HCT116 (cell line): ENCODE measurements at regions not wholly inside any gene's neighbourhood (a gene's known extent, or its start where the extent isn't known, plus 50 kb on each side); places are given as distances from the start of the nearest gene placed in this dataset.

Experiments used
- ATAC-seq: fragments of 200-7000 bp; cut with Tn5 transposase; 2 replicates; pipeline ENCODE4 v1.9.1; 2020; ENCODE audit warnings: mild to moderate bottlenecking, moderate library complexity
- BruUV-seq: library from RNA; stranded (reverse); fragments of 400-500 nt; replicated peaks from 2 replicates; lab custom pipeline; 2021; lab: Mats Ljungman, UMichigan
- CTCF ChIA-PET: fragments of 300-600 bp; sonication (Branson Sonifier 250); formaldehyde crosslinking; loops from one replicate; lab custom pipeline; 2021; ENCODE audit warnings: antibody characterized with exemption; lab: Charles Lee
- POLR2A ChIA-PET: fragments of 300-600, 350-600 bp; sonication (Branson Sonifier 250); formaldehyde crosslinking; loops from one replicate; lab custom pipeline; 2021; ENCODE audit warnings: antibody characterized with exemption; lab: Charles Lee
- RAD21 ChIA-PET, 2 experiments: fragments of 300-600 bp; sonication (Branson Sonifier 250); formaldehyde crosslinking; loops; one replicate each; lab custom pipeline; 2023; ENCODE audit warnings: low total read pairs in 2 of 2; ENCODE audit not compliant: uncharacterized antibody in 2 of 2, unreplicated experiment in 2 of 2, low non-redundant PET in 1 of 2; lab: Charles Lee
- DNase-seq: peaks from one replicate; pipeline ENCODE4 v3.0.0-alpha.2; 2010; ENCODE audit warnings: low read depth, low spot score
- H2AFZ ChIP-seq: fragments of 200-600 bp; shearing (Covaris generic), sonication (generic); 2 replicates; pipeline ENCODE4 v1.6.1; 2017; ENCODE audit warnings: low read depth, mixed run types, mixed read lengths, antibody characterized with exemption, low read length; ENCODE audit not compliant: poor library complexity, severe bottlenecking
- H3K27ac ChIP-seq: 2 replicates; pipeline ENCODE4 v1.5.1; 2012; ENCODE audit warnings: low read depth, low read length
- H3K27me3 ChIP-seq: fragments of 200-600 bp; sonication (generic); 2 replicates; pipeline ENCODE4 v1.6.1; 2016; ENCODE audit warnings: mixed run types, low read length, mixed read lengths; ENCODE audit not compliant: insufficient read depth
- H3K36me3 ChIP-seq, 2 experiments: fragments of 200-500 bp in 1 of 2; fragments of 200-600 bp in 1 of 2; sonication (Bioruptor generic) in 1 of 2; sonication (generic) in 1 of 2; 2 replicates each; pipeline versions ENCODE4 v1.5.1 to v1.6.1; 2014 to 2016; ENCODE audit warnings: low read length in 2 of 2, inconsistent platforms in 1 of 2, mixed read lengths in 1 of 2, mixed run types in 1 of 2; ENCODE audit not compliant: insufficient read depth in 2 of 2, control insufficient read depth in 1 of 2
- H3K4me1 ChIP-seq, 2 experiments: fragments of 200-600 bp in 1 of 2; sonication (generic) in 1 of 2; 2 replicates each; pipeline versions ENCODE4 v1.5.1 to v1.6.1; 2012 to 2017; ENCODE audit warnings: low read length in 2 of 2, inconsistent platforms in 1 of 2, mild to moderate bottlenecking in 1 of 2, mixed read lengths in 1 of 2, mixed run types in 1 of 2, moderate library complexity in 1 of 2; ENCODE audit not compliant: insufficient read depth in 2 of 2, control insufficient read depth in 1 of 2
- H3K4me2 ChIP-seq: fragments of 200-600 bp; sonication (generic); 2 replicates; pipeline ENCODE4 v1.6.1; 2017; ENCODE audit warnings: mixed run types, low read length, mixed read lengths
- H3K4me3 ChIP-seq, 2 experiments: fragments of 200-600 bp in 1 of 2; sonication (generic) in 1 of 2; replicated peaks in 1 of 2; 2 replicates each; pipeline ENCODE4 v1.5.1; 2011 to 2016; ENCODE audit warnings: low read length in 2 of 2, control low read depth in 1 of 2, low read depth in 1 of 2, mild to moderate bottlenecking in 1 of 2, mixed read lengths in 1 of 2, mixed run types in 1 of 2
- H3K79me2 ChIP-seq: fragments of 200-600 bp; sonication (generic); 2 replicates; pipeline ENCODE4 v1.6.1; 2017; ENCODE audit warnings: mild to moderate bottlenecking, mixed run types, low read length, moderate library complexity, mixed read lengths; ENCODE audit not compliant: insufficient read depth
- H3K9ac ChIP-seq: fragments of 200-600 bp; sonication (generic); 2 replicates; pipeline ENCODE4 v1.6.1; 2016; ENCODE audit warnings: low read length, mixed read lengths
- H3K9me2 ChIP-seq: fragments of 200-600 bp; sonication (generic), shearing (Covaris generic); 2 replicates; pipeline ENCODE4 v1.6.1; 2017; ENCODE audit warnings: mixed run types, mild to moderate bottlenecking, moderate library complexity; ENCODE audit not compliant: insufficient read depth
- H3K9me3 ChIP-seq, 2 experiments: fragments of 200-500 bp in 1 of 2; fragments of 200-600 bp in 1 of 2; sonication (Bioruptor generic) in 1 of 2; sonication (generic) in 1 of 2; 2 replicates each; pipeline ENCODE4 v1.6.1; 2014 to 2017; ENCODE audit warnings: low read length in 2 of 2, mixed read lengths in 2 of 2, inconsistent platforms in 1 of 2, low read depth in 1 of 2, mild to moderate bottlenecking in 1 of 2, mixed run types in 1 of 2, moderate library complexity in 1 of 2; ENCODE audit not compliant: control insufficient read depth in 1 of 2, insufficient read depth in 1 of 2
- H4K20me1 ChIP-seq: fragments of 200-600 bp; sonication (generic), shearing (Covaris generic); 2 replicates; pipeline ENCODE4 v1.6.1; 2017; ENCODE audit warnings: mixed run types, mild to moderate bottlenecking, moderate library complexity; ENCODE audit not compliant: insufficient read depth
- ELF1 ChIP-seq: IDR thresholded peaks from 2 replicates; pipeline ENCODE4 v1.6.1; 2012; ENCODE audit warnings: low read depth, borderline replicate concordance
- EZH2 ChIP-seq: fragments of 200-600 bp; sonication (generic); IDR thresholded peaks from 2 replicates; pipeline ENCODE4 v1.6.1; 2017; ENCODE audit warnings: antibody characterized with exemption, mixed run types
- EZH2phosphoT487 ChIP-seq: fragments of 200-600 bp; IDR thresholded peaks from 2 replicates; pipeline ENCODE4 v1.6.1; 2018; ENCODE audit warnings: antibody characterized with exemption, borderline replicate concordance
- FOSL1 ChIP-seq: IDR thresholded peaks from 2 replicates; pipeline ENCODE4 v1.6.1; 2012; ENCODE audit warnings: low read depth
- TCF7L2 ChIP-seq: IDR thresholded peaks from 2 replicates; pipeline ENCODE4 v1.7.0; 2011; ENCODE audit warnings: borderline replicate concordance, inconsistent platforms; ENCODE audit not compliant: insufficient read depth, insufficient read length; ENCODE audit errors: extremely low read depth
- YY1 ChIP-seq: IDR thresholded peaks from 2 replicates; pipeline ENCODE4 v1.6.1; 2011; ENCODE audit warnings: low read length, low read depth, moderate library complexity, mild to moderate bottlenecking; ENCODE audit not compliant: insufficient replicate concordance; ENCODE audit errors: extremely low read depth
- ZBTB33 ChIP-seq: IDR thresholded peaks from 2 replicates; pipeline ENCODE4 v1.6.1; 2011; ENCODE audit warnings: mild to moderate bottlenecking, low read length, moderate library complexity; ENCODE audit not compliant: insufficient replicate concordance; ENCODE audit errors: extremely low read depth
- ZFX ChIP-seq: fragments of 450-650 bp; IDR thresholded peaks from 2 replicates; pipeline ENCODE4 v1.6.1; 2017
- ZNF274 ChIP-seq: fragments of 200-500 bp; sonication (Bioruptor generic); IDR thresholded peaks from 2 replicates; pipeline ENCODE4 v1.6.1; 2014; ENCODE audit warnings: mild to moderate bottlenecking, low read depth, low read length, inconsistent platforms
- intact Hi-C: fragments of 100-400 bp; cut with micrococcal nuclease; formaldehyde crosslinking; loops from 2 replicates; pipeline ENCODE4 v1.10.0; 2022
- TF ChIP-seq, protein P1 (sequence below), 3 experiments: fragments of 200-600 bp in 1 of 3; sonication (generic) in 1 of 3; IDR thresholded peaks in 2 of 3; conservative IDR thresholded peaks in 1 of 3; 2 replicates each; pipeline ENCODE4 v1.5.1; 2012 to 2017; ENCODE audit warnings: low read depth in 2 of 3, low read length in 2 of 3, antibody characterized with exemption in 1 of 3, borderline replicate concordance in 1 of 3, control low read depth in 1 of 3, mild to moderate bottlenecking in 1 of 3, mixed read lengths in 1 of 3, mixed run types in 1 of 3, moderate library complexity in 1 of 3; ENCODE audit not compliant: insufficient read depth in 1 of 3

GRCh38 chr11:79699246-79699645 lies 258.4 kb upstream of the TENM4 start:
- no peak for DNase-seq
- intact Hi-C loops: no loop called here
- Histone ChIP-seq H4K20me1 (no peaks in the 10 kb centered on the region), H3K27me3 (no peaks in the 10 kb centered on the region), H3K4me1 (no peaks in the 10 kb centered on the region)
- CTCF ChIA-PET: no interaction called here
- TF ChIP-seq ZNF274 (no peak), TCF7L2 (no peak), EZH2 (no peak), FOSL1 (no peak), ZBTB33 (no peak), EZH2phosphoT487 (no peak), YY1 (no peak), ELF1 (no peak), ZFX (no peak)
- TF ChIP-seq, all 23 proteins: peak for 0
- ChIA-PET POLR2A (no interaction called here), RAD21 (no interaction called here)
- no peaks in the 10 kb centered on the region for H3K36me3 ChIP-seq
- H3K4me3 ChIP-seq: no peak overlapping the region
- no peak for ATAC-seq
- H3K9ac ChIP-seq: no peak overlapping the region
- no peak overlapping the region for H3K27ac ChIP-seq
- no peak overlapping the region for H2AFZ ChIP-seq
- no peaks in the 10 kb centered on the region for H3K79me2 ChIP-seq
- H3K9me3 ChIP-seq: peaks cover 0 to 21% of the 10 kb centered on the region in 2 experiments; a peak in 1 of 4 replicates
- no TSS peak for BruUV-seq
- H3K4me2 ChIP-seq: no peak overlapping the region
- no peaks in the 10 kb centered on the region for H3K9me2 ChIP-seq

- ATAC-seq (no peak), DNase-seq (no peak)
- Histone ChIP-seq H3K79me2 (no peaks in the 10 kb centered on the region), H3K4me2 (no peak overlapping the region), H3K9me2 (no peaks in the 10 kb centered on the region), H3K4me3 (no peak overlapping the region), H3K36me3 (no peaks in the 10 kb centered on the region), H3K4me1 (no peaks in the 10 kb centered on the region), H3K9ac (no peak overlapping the region), H4K20me1 (no peaks in the 10 kb centered on the region), H2AFZ (no peak overlapping the region), H3K9me3 (peaks cover 0 to 19% of the 10 kb centered on the region in 2 experiments; a peak in 2 of 4 replicates), H3K27me3 (no peaks in the 10 kb centered on the region), H3K27ac (no peak overlapping the region)
- BruUV-seq: no TSS peak
- intact Hi-C loops: no loop called here
- TF ChIP-seq, protein P1, sequence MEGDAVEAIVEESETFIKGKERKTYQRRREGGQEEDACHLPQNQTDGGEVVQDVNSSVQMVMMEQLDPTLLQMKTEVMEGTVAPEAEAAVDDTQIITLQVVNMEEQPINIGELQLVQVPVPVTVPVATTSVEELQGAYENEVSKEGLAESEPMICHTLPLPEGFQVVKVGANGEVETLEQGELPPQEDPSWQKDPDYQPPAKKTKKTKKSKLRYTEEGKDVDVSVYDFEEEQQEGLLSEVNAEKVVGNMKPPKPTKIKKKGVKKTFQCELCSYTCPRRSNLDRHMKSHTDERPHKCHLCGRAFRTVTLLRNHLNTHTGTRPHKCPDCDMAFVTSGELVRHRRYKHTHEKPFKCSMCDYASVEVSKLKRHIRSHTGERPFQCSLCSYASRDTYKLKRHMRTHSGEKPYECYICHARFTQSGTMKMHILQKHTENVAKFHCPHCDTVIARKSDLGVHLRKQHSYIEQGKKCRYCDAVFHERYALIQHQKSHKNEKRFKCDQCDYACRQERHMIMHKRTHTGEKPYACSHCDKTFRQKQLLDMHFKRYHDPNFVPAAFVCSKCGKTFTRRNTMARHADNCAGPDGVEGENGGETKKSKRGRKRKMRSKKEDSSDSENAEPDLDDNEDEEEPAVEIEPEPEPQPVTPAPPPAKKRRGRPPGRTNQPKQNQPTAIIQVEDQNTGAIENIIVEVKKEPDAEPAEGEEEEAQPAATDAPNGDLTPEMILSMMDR (IDR thresholded peaks at IDR 0.05 in 2 of 3, conservative IDR thresholded peaks at IDR 0.05 in 1 of 3; ENCODE audit: borderline replicate concordance in 1 of 3, insufficient read depth in 1 of 3, low read depth in 2 of 3, low read length in 2 of 3): no peak
- ChIA-PET CTCF (no interaction called here), RAD21 (no interaction called here), POLR2A (no interaction called here)
Observed at GRCh38 chr11:79697905-79698304, 257.1 kb upstream of the TENM4 start.
